ENCODE measurements at regions not wholly inside any gene's neighbourhood (a gene's known extent, or its start where the extent isn't known, plus 50 kb on each side); places are given as distances from the start of the nearest gene placed in this dataset.
"Not testable (repeated sequence)": the region's sequence is repeated elsewhere in the genome, so short reads cannot be mapped to it uniquely, and the experiment has no call there.

- DNase-seq = no peak
- TF ChIP-seq POLR2A (IDR thresholded peaks at IDR 0.05) = no peak
- no peak for TF ChIP-seq CTCF (IDR thresholded peaks at IDR 0.05)
- Histone ChIP-seq H3K27me3 (no peaks in the 10 kb centered on the region), H3K27ac (no peak overlapping the region), H3K9me3 (no peaks in the 10 kb centered on the region), H3K4me3 (replicated peaks in 1 of 3) (no peak overlapping the region), H3K36me3 (no peaks in the 10 kb centered on the region), H3K4me1 (peaks cover 16 to 37% of the 10 kb centered on the region in 2 donors)
- intact Hi-C loops (cut with DNase I) = no loop called here
- 89 to 93% methylated on average over 4 of the region's 4 CpGs for WGBS, 2 donors
Measured at GRCh38 chr1:229167318-229167717, 103.6 kb upstream of the RAB4A start.

DNA sequence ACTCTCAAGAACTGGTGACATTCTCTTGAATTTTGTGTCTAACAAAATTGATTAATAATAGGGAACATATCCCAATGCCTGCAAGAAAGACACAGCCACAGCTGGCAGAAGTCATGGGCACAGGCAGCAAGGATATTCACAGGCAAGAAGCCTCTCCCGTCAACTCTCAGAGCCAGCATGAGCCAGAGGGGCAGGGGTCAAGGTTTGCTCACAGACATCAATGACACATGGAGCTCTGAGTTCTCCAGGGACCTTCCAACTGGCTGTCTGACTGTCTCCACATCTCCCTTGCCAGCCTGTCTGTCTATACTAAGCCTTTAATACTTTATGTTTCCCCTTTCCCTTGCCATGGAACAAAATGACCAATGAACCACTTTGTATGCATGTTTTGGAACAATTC lies 101.5 kb upstream of the RAB4A start:
- no peak for DNase-seq
- Histone ChIP-seq H3K36me3 (no peaks in the 10 kb centered on the region), H3K27me3 (no peaks in the 10 kb centered on the region), H3K4me3 (replicated peaks in 1 of 3) (no peak overlapping the region), H3K9me3 (no peaks in the 10 kb centered on the region), H3K27ac (no peak overlapping the region), H3K4me1 (peaks cover 16 to 40% of the 10 kb centered on the region in 2 donors)
- 92 to 100% methylated on average over 1 of the region's 1 CpG for WGBS, 2 donors
- TF ChIP-seq CTCF (IDR thresholded peaks at IDR 0.05) (no peak), POLR2A (IDR thresholded peaks at IDR 0.05) (no peak)
- intact Hi-C loops (cut with DNase I) = no loop called here

DNA sequence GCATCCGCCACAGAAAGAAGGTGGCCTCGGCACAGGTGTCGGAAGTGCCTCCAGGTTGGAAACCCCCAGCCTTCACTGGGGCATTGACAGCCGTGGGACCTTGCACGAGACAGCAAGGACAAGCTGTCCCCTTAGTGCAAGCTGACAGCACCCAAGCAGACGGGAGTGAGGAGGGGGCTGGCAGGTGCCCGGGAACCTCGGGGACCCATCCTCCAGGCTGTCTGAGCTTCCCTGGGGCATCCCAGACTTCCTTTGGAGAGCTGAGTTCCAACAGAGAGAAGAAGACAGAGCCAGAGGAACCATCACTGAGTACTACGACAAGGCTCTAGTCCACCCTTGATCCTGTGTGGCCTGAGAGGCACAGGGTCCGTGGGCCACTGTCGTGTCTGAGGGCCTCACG lies 100.6 kb upstream of the RAB4A start:
- H3K4me1 ChIP-seq = peaks cover 10 to 32% of the 10 kb centered on the region in 2 donors
- no peaks in the 10 kb centered on the region for H3K9me3 ChIP-seq
- H3K4me3 ChIP-seq (replicated peaks in 1 of 3) = no peak overlapping the region
- TF ChIP-seq POLR2A (IDR thresholded peaks at IDR 0.05) = no peak
- no peak for TF ChIP-seq CTCF (IDR thresholded peaks at IDR 0.05)
- peak overlapping the region in 2 of 3 donors; percentile 43 to 53 for H3K27ac ChIP-seq
- H3K36me3 ChIP-seq = no peaks in the 10 kb centered on the region
- WGBS, 2 donors = 80 to 85% methylated on average over 11 of the region's 12 CpGs
- intact Hi-C loops (cut with DNase I) = no loop called here
- no peaks in the 10 kb centered on the region for H3K27me3 ChIP-seq
- no peak for DNase-seq

GRCh38 chr1:229170778-229171505 lies 100.0 kb upstream of the RAB4A start:
- no peaks in the 10 kb centered on the region for H3K9me3 ChIP-seq
- peaks cover 7 to 33% of the 10 kb centered on the region in 2 donors for H3K4me1 ChIP-seq
- DNase-seq = no peak
- peak overlapping the region in 2 of 3 donors; percentile 43 to 53 for H3K27ac ChIP-seq
- TF ChIP-seq CTCF (IDR thresholded peaks at IDR 0.05) = no peak
- no peak for TF ChIP-seq POLR2A (IDR thresholded peaks at IDR 0.05)
- intact Hi-C loops (cut with DNase I) = no loop called here
- no peaks in the 10 kb centered on the region for H3K36me3 ChIP-seq
- H3K27me3 ChIP-seq = no peaks in the 10 kb centered on the region
- no peak overlapping the region for H3K4me3 ChIP-seq (replicated peaks in 1 of 3)
- WGBS, 2 donors = 72% methylated on average over 8 of the region's 8 CpGs

GRCh38 chr1:229171934-229172333 lies 99.0 kb upstream of the RAB4A start:
- peaks cover 12 to 39% of the 10 kb centered on the region in 2 donors for H3K4me1 ChIP-seq
- no peaks in the 10 kb centered on the region for H3K9me3 ChIP-seq
- no peaks in the 10 kb centered on the region for H3K27me3 ChIP-seq
- H3K27ac ChIP-seq = peak overlapping the region in 1 of 3 donors; percentile 53
- WGBS, 2 donors = 14 to 23% methylated on average over 4 of the region's 4 CpGs
- H3K36me3 ChIP-seq = no peaks in the 10 kb centered on the region
- intact Hi-C loops (cut with DNase I) = no loop called here
- TF ChIP-seq CTCF (IDR thresholded peaks at IDR 0.05) (no peak), POLR2A (IDR thresholded peaks at IDR 0.05) (no peak)
- no peak overlapping the region for H3K4me3 ChIP-seq (replicated peaks in 1 of 3)
- DNase-seq = peak; percentile 69 to 80

- H3K27me3 ChIP-seq; H3K4me3 ChIP-seq (replicated peaks in 1 of 3); H3K27ac ChIP-seq; DNase-seq; H3K9me3 ChIP-seq; H3K36me3 ChIP-seq; intact Hi-C loops (cut with DNase I): not testable (repeated sequence)
- peaks cover 12 to 39% of the 10 kb centered on the region in 2 donors for H3K4me1 ChIP-seq
- WGBS, 2 donors = 85 to 89% methylated on average over 14 of the region's 14 CpGs
Measured at GRCh38 chr1:229173491-229174476, 97.1 kb upstream of the RAB4A start.

DNA sequence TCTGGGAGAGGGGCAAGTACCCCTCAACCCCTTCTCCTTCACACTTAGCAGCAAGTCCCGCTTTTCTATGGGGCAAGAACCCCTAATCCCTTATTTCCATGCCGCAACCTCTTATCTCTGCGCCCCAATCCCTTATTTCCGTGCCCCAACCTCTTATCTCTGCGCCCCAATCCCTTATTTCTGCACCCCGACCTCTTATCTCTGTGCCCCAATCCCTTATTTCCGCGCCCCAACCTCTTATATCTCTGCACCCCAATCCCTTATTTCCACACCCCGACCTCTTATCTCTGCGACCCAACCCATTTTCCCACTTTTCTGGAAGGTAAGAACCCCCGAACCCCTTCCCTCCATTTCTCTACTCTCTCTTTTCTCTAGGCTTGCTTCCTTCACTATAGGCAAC lies 95.6 kb upstream of the RAB4A start:
- H3K27ac ChIP-seq; intact Hi-C loops (cut with DNase I); H3K9me3 ChIP-seq; DNase-seq; H3K4me3 ChIP-seq (replicated peaks in 1 of 3); H3K27me3 ChIP-seq; H3K36me3 ChIP-seq: not testable (repeated sequence)
- peaks cover 12 to 35% of the 10 kb centered on the region in 2 donors for H3K4me1 ChIP-seq
- 97% methylated on average over 11 of the region's 11 CpGs for WGBS, 2 donors
